ENCODE measurements at regions not wholly inside any gene's neighbourhood (a gene's known extent, or its start where the extent isn't known, plus 50 kb on each side); places are given as distances from the start of the nearest gene placed in this dataset.
"Not testable (repeated sequence)": the region's sequence is repeated elsewhere in the genome, so short reads cannot be mapped to it uniquely, and the experiment has no call there.

DNA sequence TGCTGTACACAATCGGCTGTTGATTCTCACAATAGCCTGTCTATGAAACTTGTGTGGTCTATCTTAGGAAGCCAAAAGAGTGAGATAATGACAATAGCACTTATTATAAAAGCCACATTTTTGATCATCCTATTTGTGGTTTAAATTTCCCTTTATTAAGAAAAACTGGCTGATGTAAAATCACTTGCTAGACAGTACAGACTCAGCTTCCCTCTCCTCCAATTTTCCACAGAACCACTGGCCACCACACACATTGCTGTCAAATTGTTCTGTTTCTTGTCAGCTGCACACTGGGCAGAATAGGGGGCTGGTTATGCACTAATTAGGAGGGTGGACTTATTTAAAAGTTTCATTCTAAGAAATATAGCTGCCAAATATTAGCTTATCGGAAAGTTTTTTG lies 425.9 kb downstream of the EPHA3 start:
- Histone ChIP-seq H3K9me3 (no peaks in the 10 kb centered on the region; the same call in 1 of the 2 replicates), H3K36me3 (no peaks in the 10 kb centered on the region), H3K27me3 (no peaks in the 10 kb centered on the region), H3K4me3 (ENCODE audit: low read depth, low read length) (no peak overlapping the region), H3K4me1 (no peaks in the 10 kb centered on the region)
- no peak for TF ChIP-seq CTCF (IDR thresholded peaks at IDR 0.05; ENCODE audit: low read depth, low read length)
- DNase-seq: no peak

DNA sequence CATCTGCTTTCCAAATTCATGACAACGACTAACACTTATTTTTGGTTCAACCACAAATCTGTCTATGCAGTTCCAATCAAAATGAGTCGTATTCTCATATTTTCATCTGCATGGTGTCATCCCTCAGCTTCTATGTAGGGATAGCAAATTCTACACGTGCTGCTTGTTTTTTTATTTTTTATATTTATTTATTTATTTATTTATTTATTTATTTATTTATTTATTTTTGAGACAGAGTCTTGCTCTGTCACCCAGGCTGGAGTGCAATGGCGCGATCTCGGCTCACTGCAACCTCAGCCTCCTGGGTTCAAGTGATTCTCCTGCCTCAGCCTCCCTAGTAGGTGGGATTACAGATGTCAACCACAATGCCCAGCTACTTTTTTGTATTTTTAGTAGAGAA lies 447.2 kb downstream of the EPHA3 start:
- not testable (repeated sequence) for H3K4me1 ChIP-seq; H3K4me3 ChIP-seq (ENCODE audit: low read depth, low read length); H3K9me3 ChIP-seq; DNase-seq; H3K36me3 ChIP-seq; H3K27me3 ChIP-seq

DNA sequence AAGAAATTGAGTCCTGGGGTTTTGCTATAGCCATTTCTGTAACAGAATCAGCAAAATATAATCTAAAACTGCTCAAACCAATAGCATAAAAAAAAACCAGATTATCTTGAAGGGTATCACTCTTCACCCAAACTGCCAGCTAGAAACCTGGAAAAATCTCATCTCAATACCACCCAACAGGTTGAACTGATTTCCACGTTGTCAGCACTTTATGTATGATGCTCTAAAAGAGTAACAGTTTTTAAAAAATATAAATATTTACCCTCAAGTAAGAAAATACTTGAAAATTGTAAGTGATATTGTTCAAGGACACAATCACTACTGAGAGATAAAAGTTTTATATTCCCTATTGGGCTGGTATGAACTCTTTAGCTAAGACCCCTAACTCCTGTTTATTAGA lies 451.3 kb downstream of the EPHA3 start:
- no peak for TF ChIP-seq CTCF (IDR thresholded peaks at IDR 0.05; ENCODE audit: low read depth, low read length)
- no peak overlapping the region for H3K4me3 ChIP-seq (ENCODE audit: low read depth, low read length)
- H3K27me3 ChIP-seq: no peaks in the 10 kb centered on the region
- H3K36me3 ChIP-seq: no peaks in the 10 kb centered on the region
- no peak for DNase-seq
- no peaks in the 10 kb centered on the region for H3K9me3 ChIP-seq
- H3K4me1 ChIP-seq: no peaks in the 10 kb centered on the region

DNA sequence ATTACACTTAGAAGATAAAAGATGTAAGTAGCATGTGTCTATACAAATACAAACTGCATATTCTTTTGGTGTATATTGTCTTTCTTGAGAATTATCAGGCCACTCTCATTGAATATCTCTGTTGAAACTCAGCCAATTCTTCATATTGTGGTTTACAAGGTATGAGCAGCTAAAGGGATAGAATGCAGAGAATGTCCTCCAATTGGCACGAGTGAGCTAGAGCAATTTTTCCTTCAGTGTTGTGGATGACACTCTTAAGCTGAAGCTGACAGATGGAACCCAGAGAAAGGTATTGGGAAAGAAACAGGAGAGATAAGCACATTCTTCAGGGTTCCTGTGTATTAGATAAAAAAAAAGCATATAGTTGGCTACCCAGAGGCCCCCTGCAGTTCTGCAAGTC lies 453.1 kb downstream of the EPHA3 start:
- Histone ChIP-seq H3K9me3 (no peaks in the 10 kb centered on the region), H3K4me3 (ENCODE audit: low read depth, low read length) (no peak overlapping the region), H3K27me3 (no peaks in the 10 kb centered on the region), H3K4me1 (no peaks in the 10 kb centered on the region), H3K36me3 (no peaks in the 10 kb centered on the region)
- no peak for DNase-seq
- no peak for TF ChIP-seq CTCF (IDR thresholded peaks at IDR 0.05; ENCODE audit: low read depth, low read length)

GRCh38 chr3:89562373-89562772 lies 455.0 kb downstream of the EPHA3 start:
- TF ChIP-seq CTCF (IDR thresholded peaks at IDR 0.05; ENCODE audit: low read depth, low read length): no peak
- Histone ChIP-seq H3K27me3 (no peaks in the 10 kb centered on the region), H3K36me3 (no peaks in the 10 kb centered on the region), H3K4me1 (no peaks in the 10 kb centered on the region), H3K9me3 (no peaks in the 10 kb centered on the region), H3K4me3 (ENCODE audit: low read depth, low read length) (no peak overlapping the region)
- no peak for DNase-seq

GRCh38 chr3:89565098-89565497 lies 457.7 kb downstream of the EPHA3 start:
- Histone ChIP-seq H3K9me3 (no peaks in the 10 kb centered on the region), H3K27me3 (no peaks in the 10 kb centered on the region), H3K4me1 (no peaks in the 10 kb centered on the region), H3K36me3 (no peaks in the 10 kb centered on the region), H3K4me3 (ENCODE audit: low read depth, low read length) (no peak overlapping the region)
- TF ChIP-seq CTCF (IDR thresholded peaks at IDR 0.05; ENCODE audit: low read depth, low read length): no peak
- no peak for DNase-seq

DNA sequence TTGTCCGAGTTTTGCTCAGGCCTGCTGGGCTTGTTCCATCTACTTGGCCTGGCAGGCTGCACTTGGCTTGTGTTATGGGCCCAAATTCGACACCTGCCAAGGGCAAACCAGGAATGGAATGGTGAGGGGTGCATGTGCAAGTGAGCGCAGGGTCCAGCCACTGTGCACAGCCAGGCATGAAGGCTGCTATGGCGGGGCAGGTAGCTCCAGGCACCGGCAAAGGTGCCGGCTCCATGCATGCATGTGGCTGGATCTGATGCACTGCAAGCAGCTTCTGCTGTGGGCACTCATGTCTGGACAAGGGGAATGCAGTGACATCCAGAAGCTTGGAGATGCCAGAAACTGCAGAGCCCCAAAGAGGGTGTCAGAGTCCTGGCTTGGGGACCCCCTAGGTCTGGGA lies 463.0 kb downstream of the EPHA3 start:
- Histone ChIP-seq H3K27me3 (no peaks in the 10 kb centered on the region), H3K4me1 (no peaks in the 10 kb centered on the region), H3K4me3 (ENCODE audit: low read depth, low read length) (no peak overlapping the region), H3K9me3 (no peaks in the 10 kb centered on the region), H3K36me3 (no peaks in the 10 kb centered on the region)
- no peak for TF ChIP-seq CTCF (IDR thresholded peaks at IDR 0.05; ENCODE audit: low read depth, low read length)
- no peak for DNase-seq
